Vagina (tissue), 2 donors: ENCODE measurements at regions not wholly inside any gene's neighbourhood (a gene's known extent, or its start where the extent isn't known, plus 50 kb on each side); places are given as distances from the start of the nearest gene placed in this dataset.

ENCODE experiments used
- DNase-seq, 2 donors: peaks; one replicate each; pipeline ENCODE4 v3.0.0-alpha.2; 2017; ENCODE audit errors: extremely low spot score in 2 of 2
- H3K27ac ChIP-seq: fragments of 200-600 bp; sonication (generic); one replicate; pipeline ENCODE4 v1.5.1; 2019
- H3K27me3 ChIP-seq: fragments of 200-600 bp; sonication (generic); one replicate; pipeline ENCODE4 v1.5.1; 2019
- H3K36me3 ChIP-seq, 2 donors: fragments of 200-600 bp; sonication (generic); one replicate each; pipeline ENCODE4 v1.5.1; 2017 to 2019
- H3K4me1 ChIP-seq: fragments of 200-600 bp; sonication (generic); one replicate; pipeline ENCODE4 v1.5.1; 2019
- H3K4me3 ChIP-seq, 2 donors: fragments of 200-600 bp; sonication (generic); 1 replicate in 1 of 2; 2 replicates in 1 of 2; pipeline ENCODE4 v1.5.1; 2016 to 2019
- H3K9me3 ChIP-seq: fragments of 200-600 bp; sonication (generic); one replicate; pipeline ENCODE4 v1.5.1; 2019
- CTCF ChIP-seq, 3 experiments: fragments of 450-650 bp in 2 of 3; fragments of 200-600 bp in 1 of 3; sonication (generic) in 1 of 3; IDR thresholded peaks; one replicate each; pipeline ENCODE4 v1.5.1; 2017 to 2019; ENCODE audit warnings: antibody characterized with exemption in 3 of 3, mild to moderate bottlenecking in 2 of 3, moderate library complexity in 2 of 3
- POLR2A ChIP-seq, 2 donors: fragments of 450-650 bp; IDR thresholded peaks; one replicate each; pipeline ENCODE4 v1.6.1; 2017; ENCODE audit warnings: antibody characterized with exemption in 2 of 2, mild to moderate bottlenecking in 2 of 2, moderate library complexity in 2 of 2
- POLR2AphosphoS5 ChIP-seq, 2 donors: sonication (generic); formaldehyde crosslinking; IDR thresholded peaks; one replicate each; pipeline ENCODE4 v1.9.0; 2017; ENCODE audit warnings: antibody characterized with exemption in 2 of 2, mild to moderate bottlenecking in 2 of 2, low read depth in 1 of 2; ENCODE audit not compliant: insufficient read depth in 1 of 2
- intact Hi-C: fragments of 100-400 bp; cut with DNase I; formaldehyde crosslinking; loops from one replicate; pipeline ENCODE4 v1.15.1; 2023

GRCh38 chr6:49370518-49370917 lies 92.5 kb downstream of the MMUT start:
- no peak for TF ChIP-seq POLR2A (IDR thresholded peaks at IDR 0.05)
- no peak for TF ChIP-seq CTCF (IDR thresholded peaks at IDR 0.05)
- no peak for TF ChIP-seq POLR2AphosphoS5 (IDR thresholded peaks at IDR 0.05; ENCODE audit: insufficient read depth in 1 of 2, low read depth in 1 of 2)
- Histone ChIP-seq H3K27me3 (no peaks in the 10 kb centered on the region), H3K27ac (no peak overlapping the region), H3K9me3 (no peaks in the 10 kb centered on the region), H3K36me3 (no peaks in the 10 kb centered on the region), H3K4me1 (no peaks in the 10 kb centered on the region), H3K4me3 (no peak overlapping the region)
- intact Hi-C loops, result no loop called here
- DNase-seq, result no peak

GRCh38 chr6:49366539-49366938 lies 96.5 kb downstream of the MMUT start:
- Histone ChIP-seq H3K4me1 (no peaks in the 10 kb centered on the region), H3K9me3 (no peaks in the 10 kb centered on the region), H3K27me3 (no peaks in the 10 kb centered on the region), H3K4me3 (no peak overlapping the region), H3K27ac (no peak overlapping the region), H3K36me3 (no peaks in the 10 kb centered on the region)
- intact Hi-C loops, result no loop called here
- TF ChIP-seq POLR2A (IDR thresholded peaks at IDR 0.05) (no peak), POLR2AphosphoS5 (IDR thresholded peaks at IDR 0.05; ENCODE audit: insufficient read depth in 1 of 2, low read depth in 1 of 2) (no peak)
- DNase-seq, result no peak

DNA sequence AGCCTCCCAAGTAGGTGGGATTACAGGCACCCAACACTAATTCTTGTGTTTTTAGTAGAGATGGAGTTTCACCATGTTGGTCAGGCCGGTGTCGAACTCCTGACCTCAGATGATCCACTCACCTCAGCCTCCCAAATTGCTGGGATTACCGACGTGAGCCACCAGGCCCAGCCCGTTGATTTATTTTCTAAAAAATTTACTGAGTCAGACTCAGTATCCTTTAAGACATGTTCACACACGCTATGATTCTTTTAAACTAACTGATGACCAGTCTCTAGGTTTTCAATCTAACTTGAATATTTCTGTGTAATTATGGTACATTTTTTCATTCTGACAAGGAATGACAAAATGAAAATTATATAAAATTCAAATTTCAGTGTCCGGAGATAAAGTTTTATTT lies 114.5 kb downstream of the MMUT start:
- Histone ChIP-seq H3K27me3 (no peaks in the 10 kb centered on the region), H3K27ac (no peak overlapping the region), H3K4me1 (no peaks in the 10 kb centered on the region), H3K4me3 (no peak overlapping the region), H3K9me3 (no peaks in the 10 kb centered on the region), H3K36me3 (no peaks in the 10 kb centered on the region)
- intact Hi-C loops, result no loop called here
- no peak for DNase-seq
- TF ChIP-seq CTCF (IDR thresholded peaks at IDR 0.05), result no peak
- no peak for TF ChIP-seq POLR2A (IDR thresholded peaks at IDR 0.05)
- no peak for TF ChIP-seq POLR2AphosphoS5 (IDR thresholded peaks at IDR 0.05; ENCODE audit: insufficient read depth in 1 of 2, low read depth in 1 of 2)

DNA sequence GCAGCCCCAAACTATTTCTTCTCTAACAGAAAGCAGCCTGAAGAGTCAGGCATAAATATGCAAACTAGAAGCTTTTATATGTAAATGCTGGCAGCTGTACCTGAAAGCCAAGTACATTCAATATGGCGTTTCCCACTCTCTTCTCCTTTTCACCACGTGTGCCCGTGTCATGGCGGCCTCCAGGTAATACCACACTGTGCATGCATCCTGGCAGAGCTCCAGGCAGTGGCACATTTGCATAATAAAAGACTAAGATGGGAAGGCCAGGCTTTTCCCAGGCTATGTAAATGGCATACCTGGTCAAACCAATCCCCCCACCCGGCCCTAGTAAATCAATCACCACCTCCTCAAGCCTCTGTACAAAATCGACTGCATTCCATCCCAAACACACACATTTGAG lies 120.6 kb downstream of the MMUT start:
- no peaks in the 10 kb centered on the region for H3K27me3 ChIP-seq
- no peak for TF ChIP-seq CTCF (IDR thresholded peaks at IDR 0.05)
- TF ChIP-seq POLR2AphosphoS5 (IDR thresholded peaks at IDR 0.05; ENCODE audit: insufficient read depth in 1 of 2, low read depth in 1 of 2), result no peak
- TF ChIP-seq POLR2A (IDR thresholded peaks at IDR 0.05), result no peak
- H3K9me3 ChIP-seq, result no peaks in the 10 kb centered on the region
- intact Hi-C loops, result no loop called here
- no peaks in the 10 kb centered on the region for H3K4me1 ChIP-seq
- H3K36me3 ChIP-seq, result no peaks in the 10 kb centered on the region
- no peak overlapping the region for H3K27ac ChIP-seq
- H3K4me3 ChIP-seq, result no peak overlapping the region
- no peak for DNase-seq

DNA sequence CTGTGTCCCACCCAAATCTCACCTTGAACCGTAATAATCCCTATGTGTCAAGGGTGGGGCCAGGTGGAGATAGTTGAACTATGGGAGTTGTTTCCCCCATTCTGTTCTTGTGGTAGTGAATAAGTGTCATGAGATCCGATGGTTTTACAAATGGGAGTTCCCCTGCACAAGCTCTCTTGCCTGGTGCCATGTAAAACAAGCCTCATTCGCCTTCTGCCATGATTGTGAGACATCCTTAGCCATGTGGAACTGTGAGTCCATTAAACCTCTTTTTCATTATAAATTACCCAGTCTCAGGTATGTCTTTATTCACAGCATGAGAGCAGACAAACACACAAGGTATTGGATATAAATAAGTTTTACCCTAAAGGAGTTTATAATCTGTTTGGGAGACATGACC lies 121.2 kb downstream of the MMUT start:
- DNase-seq, result no peak
- no peaks in the 10 kb centered on the region for H3K4me1 ChIP-seq
- TF ChIP-seq CTCF (IDR thresholded peaks at IDR 0.05) (no peak), POLR2A (IDR thresholded peaks at IDR 0.05) (no peak), POLR2AphosphoS5 (IDR thresholded peaks at IDR 0.05; ENCODE audit: insufficient read depth in 1 of 2, low read depth in 1 of 2) (no peak)
- H3K9me3 ChIP-seq, result no peaks in the 10 kb centered on the region
- no peaks in the 10 kb centered on the region for H3K36me3 ChIP-seq
- intact Hi-C loops, result no loop called here
- no peak overlapping the region for H3K4me3 ChIP-seq
- no peaks in the 10 kb centered on the region for H3K27me3 ChIP-seq
- H3K27ac ChIP-seq, result no peak overlapping the region

DNA sequence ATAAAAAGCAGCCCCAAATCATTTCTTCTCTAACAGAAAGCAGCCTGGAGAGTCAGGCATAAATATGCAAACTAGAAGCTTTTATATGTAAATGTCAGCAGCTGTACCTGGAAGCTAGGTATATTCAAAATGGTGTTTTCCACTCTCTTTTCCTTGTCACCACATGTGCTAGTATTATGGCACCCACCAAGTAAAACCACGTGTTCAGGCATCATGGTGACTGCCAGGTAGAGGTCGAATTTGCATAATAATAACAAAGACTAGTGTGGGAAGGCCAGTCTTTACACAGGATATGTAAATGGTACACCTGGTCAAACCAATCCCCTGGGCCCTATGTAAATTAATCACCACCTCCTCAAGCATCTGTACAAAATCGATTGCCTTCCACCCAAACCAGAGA lies 124.0 kb downstream of the MMUT start:
- no peaks in the 10 kb centered on the region for H3K27me3 ChIP-seq
- H3K27ac ChIP-seq, result no peak overlapping the region
- no peak for TF ChIP-seq POLR2AphosphoS5 (IDR thresholded peaks at IDR 0.05; ENCODE audit: insufficient read depth in 1 of 2, low read depth in 1 of 2)
- no peaks in the 10 kb centered on the region for H3K4me1 ChIP-seq
- no peak for DNase-seq
- intact Hi-C loops, result no loop called here
- H3K9me3 ChIP-seq, result no peaks in the 10 kb centered on the region
- no peak overlapping the region for H3K4me3 ChIP-seq
- H3K36me3 ChIP-seq, result no peaks in the 10 kb centered on the region
